ENCODE measurements at regions not wholly inside any gene's neighbourhood (a gene's known extent, or its start where the extent isn't known, plus 50 kb on each side); places are given as distances from the start of the nearest gene placed in this dataset.
"Not testable (repeated sequence)": the region's sequence is repeated elsewhere in the genome, so short reads cannot be mapped to it uniquely, and the experiment has no call there.

- DNase-seq (ENCODE audit: low read depth): no peak
Observed at GRCh38 chr9:106769331-106769730, 93.6 kb upstream of the ZNF462 start.

GRCh38 chr9:106771608-106772007 lies 91.4 kb upstream of the ZNF462 start:
- no peak for DNase-seq (ENCODE audit: low read depth)

GRCh38 chr9:106772523-106773290 lies 90.3 kb upstream of the ZNF462 start:
- DNase-seq (ENCODE audit: low read depth): no peak

- no peak for DNase-seq (ENCODE audit: low read depth)
Observed at GRCh38 chr9:106773750-106774149, 89.2 kb upstream of the ZNF462 start.

- DNase-seq (ENCODE audit: low read depth): no peak
Observed at GRCh38 chr9:106775960-106776359, 87.0 kb upstream of the ZNF462 start.

GRCh38 chr9:106779796-106780195 lies 83.2 kb upstream of the ZNF462 start:
- DNase-seq (ENCODE audit: low read depth): no peak

- no peak for DNase-seq (ENCODE audit: low read depth)
Observed at GRCh38 chr9:106783121-106783520, 79.8 kb upstream of the ZNF462 start.

- no peak for DNase-seq (ENCODE audit: low read depth)
Observed at GRCh38 chr9:106784076-106784475, 78.9 kb upstream of the ZNF462 start.

GRCh38 chr9:106785200-106785599 lies 77.8 kb upstream of the ZNF462 start:
- DNase-seq (ENCODE audit: low read depth): no peak

- DNase-seq (ENCODE audit: low read depth): not testable (repeated sequence)
Observed at GRCh38 chr9:106788021-106788420, 74.9 kb upstream of the ZNF462 start.

- no peak for DNase-seq (ENCODE audit: low read depth)
Observed at GRCh38 chr9:106795031-106795430, 67.9 kb upstream of the ZNF462 start.

- DNase-seq (ENCODE audit: low read depth): no peak
Observed at GRCh38 chr9:106796771-106797170, 66.2 kb upstream of the ZNF462 start.

- DNase-seq (ENCODE audit: low read depth): no peak
Observed at GRCh38 chr9:106797299-106797698, 65.7 kb upstream of the ZNF462 start.

GRCh38 chr9:106798016-106798799 lies 64.8 kb upstream of the ZNF462 start:
- DNase-seq (ENCODE audit: low read depth): no peak

- DNase-seq (ENCODE audit: low read depth): no peak
Observed at GRCh38 chr9:106799152-106799551, 63.8 kb upstream of the ZNF462 start.

GRCh38 chr9:106800701-106801270 lies 62.2 kb upstream of the ZNF462 start:
- DNase-seq (ENCODE audit: low read depth): no peak

GRCh38 chr9:106801816-106802215 lies 61.1 kb upstream of the ZNF462 start:
- DNase-seq (ENCODE audit: low read depth): no peak
